A204.1 (cell line): ENCODE measurements at regions not wholly inside any gene's neighbourhood (a gene's known extent, or its start where the extent isn't known, plus 50 kb on each side); places are given as distances from the start of the nearest gene placed in this dataset.

Experiments used
- FAIRE-seq: peaks from 2 replicates; lab custom pipeline; 2012; peaks lifted over from hg19 to GRCh38; lab: Jason Lieb, UNC

- FAIRE-seq = peak; percentile 92
These were observed 70.5 kb downstream of the FAM217A start for GRCh38 chr6:4008324-4009047.

GRCh38 chr6:4009486-4009885 lies 69.5 kb downstream of the FAM217A start:
- FAIRE-seq = no peak

DNA sequence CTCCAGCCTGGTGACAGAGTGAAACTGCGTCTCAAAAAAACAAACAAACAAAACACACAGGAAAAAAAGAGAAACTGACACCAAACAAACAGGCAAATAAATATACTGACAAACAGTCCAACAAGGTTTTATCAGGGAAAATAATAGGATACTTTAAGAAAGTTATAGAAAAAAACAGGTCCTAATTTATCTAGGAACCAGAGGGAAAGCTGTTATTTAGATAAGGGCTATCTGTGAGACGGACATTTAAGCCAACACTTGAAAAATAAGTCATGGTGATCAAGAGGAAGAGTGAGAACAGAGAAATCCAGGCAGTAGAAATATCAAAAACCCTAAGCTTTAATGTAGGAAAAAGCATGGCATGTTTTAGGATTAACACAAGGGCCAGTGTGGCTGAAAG lies 68.9 kb downstream of the FAM217A start:
- FAIRE-seq = no peak

DNA sequence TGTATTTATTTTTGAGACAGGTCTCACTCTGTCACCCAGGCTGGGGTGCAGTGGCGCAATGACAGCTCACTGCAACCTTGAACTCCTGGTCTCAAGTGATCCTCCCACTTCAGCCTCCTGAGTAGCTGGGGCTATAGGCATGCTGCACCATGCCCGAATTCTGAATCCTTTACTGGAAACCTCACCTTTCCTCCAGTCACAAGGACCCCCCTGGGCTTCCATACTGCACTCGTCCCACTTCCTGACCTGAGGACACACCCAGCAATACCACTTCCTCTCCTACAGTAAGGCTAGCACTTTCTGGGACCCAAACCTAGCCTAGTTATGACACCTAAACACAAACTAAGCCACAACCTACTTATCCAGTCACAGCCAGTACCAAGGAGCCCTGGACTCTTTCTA lies 68.2 kb downstream of the FAM217A start:
- FAIRE-seq = no peak

GRCh38 chr6:4012826-4013225 lies 66.1 kb downstream of the FAM217A start:
- FAIRE-seq = no peak

DNA sequence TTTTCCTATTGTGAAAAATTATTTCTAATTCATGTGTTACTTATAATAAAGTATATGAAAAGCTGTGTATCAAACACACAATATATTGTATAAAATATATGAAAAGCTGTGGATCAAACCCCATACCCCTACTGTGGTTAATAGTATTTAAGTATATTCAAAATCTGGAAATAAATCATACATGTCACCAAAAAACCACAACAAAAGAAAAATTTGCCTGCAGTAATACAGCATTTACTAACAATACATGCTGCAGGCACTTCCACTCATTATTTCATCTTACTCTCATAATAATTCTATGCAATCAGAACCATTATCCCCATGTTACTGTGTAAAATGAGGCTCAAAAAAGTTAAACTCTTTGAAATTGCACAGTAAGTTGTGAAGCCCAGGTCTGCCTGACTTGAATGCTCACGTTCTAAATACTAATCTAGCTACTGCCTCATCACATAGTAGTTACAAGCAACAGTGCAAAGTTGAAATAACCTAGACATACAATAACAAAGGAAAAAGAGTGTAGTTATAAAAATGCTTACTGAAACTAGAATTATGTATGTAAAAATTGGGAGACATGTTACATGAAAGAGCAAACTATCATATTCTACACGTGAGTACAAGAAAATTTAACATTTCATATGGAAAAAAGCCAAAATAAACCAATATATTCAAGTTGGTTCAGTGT lies 61.7 kb downstream of the FAM217A start:
- FAIRE-seq = no peak

DNA sequence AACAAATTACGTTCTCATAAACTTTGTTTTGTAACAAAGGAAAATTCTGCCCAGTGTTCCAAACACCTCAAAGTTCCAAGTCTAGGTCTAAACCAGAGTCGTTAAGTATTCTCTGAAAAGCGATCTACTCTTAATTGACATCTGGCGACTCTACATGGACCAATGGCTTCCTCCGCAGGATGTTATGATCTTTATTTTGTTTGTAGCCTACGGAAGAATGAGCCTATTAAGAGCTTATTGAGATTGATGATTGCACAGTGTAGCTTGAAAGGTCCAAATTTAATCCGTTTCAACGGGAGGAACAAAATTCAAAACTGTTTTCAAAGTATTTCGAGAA lies 61.1 kb downstream of the FAM217A start:
- FAIRE-seq = no peak

GRCh38 chr6:4018171-4018923 lies 60.6 kb downstream of the FAM217A start:
- peak; percentile 81 for FAIRE-seq
